B cell (primary cell): ENCODE measurements at regions not wholly inside any gene's neighbourhood (a gene's known extent, or its start where the extent isn't known, plus 50 kb on each side); places are given as distances from the start of the nearest gene placed in this dataset.

Source experiments
- ATAC-seq: fragments of 200-7000 bp; cut with Tn5 transposase; one replicate; pipeline ENCODE4 v1.10.0; 2021; ENCODE audit warnings: low read depth, mild to moderate bottlenecking, moderate number of reproducible peaks, moderate library complexity
- CTCF ChIA-PET: fragments of 350-600 bp; sonication (Branson Sonifier 250); formaldehyde crosslinking; loops from one replicate; lab custom pipeline; 2021; ENCODE audit warnings: antibody characterized with exemption, inconsistent platforms; lab: Charles Lee
- POLR2A ChIA-PET: fragments of 350-600 bp; sonication (Branson Sonifier 250); formaldehyde crosslinking; loops from one replicate; lab custom pipeline; 2021; ENCODE audit warnings: antibody characterized with exemption; lab: Charles Lee
- DNase-seq: peaks from one replicate; pipeline ENCODE4 v3.0.0; 2013
- H2AFZ ChIP-seq: 2 replicates; pipeline ENCODE4 v1.6.1; 2012; ENCODE audit warnings: mild to moderate bottlenecking, low read depth, low read length; ENCODE audit not compliant: insufficient read depth, poor library complexity, severe bottlenecking
- H3K27ac ChIP-seq, 2 donors: 1 replicate in 1 of 2; 2 replicates in 1 of 2; pipeline ENCODE4 v1.5.1; 2012 to 2013; ENCODE audit warnings: low read length in 2 of 2, mild to moderate bottlenecking in 2 of 2, moderate library complexity in 1 of 2
- H3K27me3 ChIP-seq, 4 experiments: fragments of 200-600 bp in 1 of 4; sonication (generic) in 1 of 4; replicated peaks in 1 of 4; 1 replicate in 2 of 4; 2 replicates in 2 of 4; pipeline versions ENCODE4 v1.6.1 to v1.7.0; 2013 to 2016; ENCODE audit warnings: low read length in 3 of 4, mild to moderate bottlenecking in 2 of 4, mixed read lengths in 1 of 4, moderate library complexity in 1 of 4; ENCODE audit not compliant: insufficient read depth in 4 of 4, control insufficient read depth in 3 of 4; ENCODE audit errors: control extremely low read depth in 1 of 4
- H3K36me3 ChIP-seq, 2 experiments: replicated peaks in 1 of 2; 1 replicate in 1 of 2; 2 replicates in 1 of 2; pipeline versions ENCODE4 v1.6.1 to v1.7.1; 2013; ENCODE audit warnings: low read length in 1 of 2; ENCODE audit not compliant: insufficient read depth in 2 of 2, control insufficient read depth in 1 of 2; ENCODE audit errors: control extremely low read depth in 1 of 2, extremely low read depth in 1 of 2
- H3K4me1 ChIP-seq, 2 donors: fragments of 200-600 bp in 1 of 2; sonication (generic) in 1 of 2; 1 replicate in 1 of 2; 2 replicates in 1 of 2; pipeline versions ENCODE4 v1.5.1 to v1.6.1; 2013 to 2017; ENCODE audit warnings: low read length in 2 of 2; ENCODE audit not compliant: control insufficient read depth in 2 of 2, insufficient read depth in 2 of 2
- H3K4me2 ChIP-seq: replicated peaks from 2 replicates; pipeline ENCODE3; 2012; ENCODE audit warnings: mild to moderate bottlenecking, low read depth, low read length; ENCODE audit not compliant: poor library complexity, severe bottlenecking
- H3K4me3 ChIP-seq, 5 experiments: fragments of 200-600 bp in 1 of 5; sonication (generic) in 1 of 5; 1 replicate in 3 of 5; 2 replicates in 2 of 5; pipeline versions ENCODE4 v1.5.1 to v1.7.0; 2011 to 2016; ENCODE audit warnings: low read length in 4 of 5, mild to moderate bottlenecking in 4 of 5, low read depth in 2 of 5, control low read depth in 1 of 5, moderate library complexity in 1 of 5; ENCODE audit not compliant: insufficient read depth in 1 of 5; ENCODE audit errors: control extremely low read depth in 1 of 5, extremely low read depth in 1 of 5
- H3K79me2 ChIP-seq: fragments of 200-600 bp; sonication (generic); one replicate; pipeline ENCODE4 v1.6.0; 2016; ENCODE audit warnings: low read length; ENCODE audit not compliant: control insufficient read depth, insufficient read depth
- H3K9ac ChIP-seq: fragments of 200-600 bp; sonication (generic); 2 replicates; pipeline ENCODE4 v1.6.1; 2017; ENCODE audit warnings: mild to moderate bottlenecking, low read length, moderate library complexity
- H3K9me3 ChIP-seq, 3 donors: one replicate each; pipeline versions ENCODE4 v1.6.1 to v1.7.1; 2013; ENCODE audit warnings: low read length in 2 of 3; ENCODE audit not compliant: control insufficient read depth in 2 of 3, insufficient read depth in 1 of 3; ENCODE audit errors: control extremely low read depth in 1 of 3
- H4K20me1 ChIP-seq: 2 replicates; pipeline ENCODE4 v1.6.0; 2012; ENCODE audit warnings: mild to moderate bottlenecking, low read length; ENCODE audit not compliant: insufficient read depth, control insufficient read depth, poor library complexity, severe bottlenecking
- H3K27ac Mint-ChIP-seq: one replicate; pipeline ENCODE4 v1.8.0; 2021; ENCODE audit warnings: mixed read lengths
- H3K27me3 Mint-ChIP-seq: one replicate; pipeline ENCODE4 v1.8.0; 2021; ENCODE audit warnings: mixed read lengths
- H3K4me1 Mint-ChIP-seq: one replicate; pipeline ENCODE4 v1.8.0; 2021; ENCODE audit warnings: mixed read lengths
- H3K4me3 Mint-ChIP-seq: one replicate; pipeline ENCODE4 v1.8.0; 2021; ENCODE audit warnings: mixed read lengths
- H3K9me3 Mint-ChIP-seq: one replicate; pipeline ENCODE4 v1.8.0; 2022; ENCODE audit warnings: mixed read lengths; ENCODE audit not compliant: insufficient read depth
- CTCF ChIP-seq: fragments of 200-600 bp; IDR thresholded peaks from one replicate; pipeline ENCODE4 v1.8.0; 2022; ENCODE audit warnings: antibody characterized with exemption, mild to moderate bottlenecking
- EZH2 ChIP-seq: IDR thresholded peaks from 2 replicates; pipeline ENCODE4 v1.6.1; 2012; ENCODE audit warnings: borderline replicate concordance, low read depth, mild to moderate bottlenecking, moderate library complexity, low read length; ENCODE audit not compliant: insufficient read depth, poor library complexity, severe bottlenecking
- WGBS: methylation state at CpG from one replicate; pipeline ENCODE4 v1.1.5; 2013; ENCODE audit warnings: missing lambda C conversion rate; ENCODE audit not compliant: insufficient coverage; 5-methylcytosine and 5-hydroxymethylcytosine counted together
- intact Hi-C: fragments of 100-400 bp; cut with micrococcal nuclease; formaldehyde crosslinking; loops from one replicate; pipeline ENCODE4 v1.10.0; 2022

- no peaks in the 10 kb centered on the region for H3K27me3 ChIP-seq
- intact Hi-C loops: no loop called here
- no peaks in the 10 kb centered on the region for H4K20me1 ChIP-seq
- peaks cover 3% of the 10 kb centered on the region for H3K9me3 Mint-ChIP-seq
- no peak overlapping the region for H3K27ac Mint-ChIP-seq
- ChIA-PET POLR2A (no interaction called here), CTCF (no interaction called here)
- no peaks in the 10 kb centered on the region for H3K79me2 ChIP-seq
- no peaks in the 10 kb centered on the region for H3K4me1 Mint-ChIP-seq
- H3K36me3 ChIP-seq: no peaks in the 10 kb centered on the region
- peaks cover 0 to 4% (median 0%) of the 10 kb centered on the region in 3 donors for H3K9me3 ChIP-seq
- no peak overlapping the region for H3K27ac ChIP-seq
- no peaks in the 10 kb centered on the region for H3K4me1 ChIP-seq
- H3K4me3 Mint-ChIP-seq: no peak overlapping the region
- H3K4me3 ChIP-seq: no peak overlapping the region
- no peak overlapping the region for H3K4me2 ChIP-seq
- no peak for ATAC-seq
- 100% methylated on average over 1 of the region's 4 CpGs for WGBS
- TF ChIP-seq EZH2 (no peak), CTCF (no peak)
- no peak overlapping the region for H3K9ac ChIP-seq
- H3K27me3 Mint-ChIP-seq: no peaks in the 10 kb centered on the region
- DNase-seq: no peak
- H2AFZ ChIP-seq: no peak overlapping the region
Measured at GRCh38 chr6:67449602-67450001, 1185.5 kb upstream of the ADGRB3 start.

GRCh38 chr6:67433124-67433523 is 1202.0 kb upstream of the ADGRB3 start:
- H4K20me1 ChIP-seq: no peaks in the 10 kb centered on the region
- Mint-ChIP-seq H3K9me3 (no peaks in the 10 kb centered on the region), H3K4me3 (no peak overlapping the region), H3K4me1 (no peaks in the 10 kb centered on the region), H3K27ac (no peak overlapping the region), H3K27me3 (no peaks in the 10 kb centered on the region)
- no peak overlapping the region for H2AFZ ChIP-seq
- no peaks in the 10 kb centered on the region for H3K36me3 ChIP-seq
- H3K9me3 ChIP-seq: peaks cover 0 to 5% (median 0%) of the 10 kb centered on the region in 3 donors
- H3K4me2 ChIP-seq: no peak overlapping the region
- DNase-seq (no peak), ATAC-seq (no peak)
- intact Hi-C loops: no loop called here
- no peak overlapping the region for H3K4me3 ChIP-seq
- ChIA-PET CTCF (no interaction called here), POLR2A (no interaction called here)
- H3K4me1 ChIP-seq: no peaks in the 10 kb centered on the region
- no peaks in the 10 kb centered on the region for H3K79me2 ChIP-seq
- no peaks in the 10 kb centered on the region for H3K27me3 ChIP-seq
- no CpG with 5 or more reads among the region's 2 CpGs for WGBS
- no peak overlapping the region for H3K9ac ChIP-seq
- TF ChIP-seq EZH2 (no peak), CTCF (no peak)
- no peak overlapping the region for H3K27ac ChIP-seq
